Nephron progenitor cell (in vitro differentiated cells): ENCODE measurements at regions not wholly inside any gene's neighbourhood (a gene's known extent, or its start where the extent isn't known, plus 50 kb on each side); places are given as distances from the start of the nearest gene placed in this dataset.

Experiments used
- DNase-seq: peaks from one replicate; pipeline ENCODE4 v3.0.0; 2021
- H3K27ac Mint-ChIP-seq: 2 replicates; pipeline ENCODE4 v1.8.0; 2021; ENCODE audit warnings: mild to moderate bottlenecking, moderate library complexity, mixed read lengths
- H3K27me3 Mint-ChIP-seq: 2 replicates; pipeline ENCODE4 v1.8.0; 2021; ENCODE audit warnings: mild to moderate bottlenecking, low read depth, mixed read lengths; ENCODE audit not compliant: poor library complexity
- H3K36me3 Mint-ChIP-seq: 2 replicates; pipeline ENCODE4 v1.8.0; 2021; ENCODE audit warnings: low read depth, mixed read lengths
- H3K4me1 Mint-ChIP-seq: 2 replicates; pipeline ENCODE4 v1.8.0; 2021; ENCODE audit warnings: mixed read lengths
- H3K4me3 Mint-ChIP-seq: 2 replicates; pipeline ENCODE4 v1.8.0; 2021; ENCODE audit warnings: mild to moderate bottlenecking, moderate library complexity, mixed read lengths
- H3K9me3 Mint-ChIP-seq: 2 replicates; pipeline ENCODE4 v1.8.0; 2021; ENCODE audit warnings: mild to moderate bottlenecking, moderate library complexity, mixed read lengths
- CTCF ChIP-seq: fragments of 200-600 bp; sonication (generic); IDR thresholded peaks from 2 replicates; pipeline ENCODE4 v1.5.0; 2021; ENCODE audit warnings: antibody characterized with exemption

- H3K27me3 Mint-ChIP-seq: peaks cover 5% of the 10 kb centered on the region
- peaks cover 4% of the 10 kb centered on the region for H3K4me1 Mint-ChIP-seq
- DNase-seq: no peak
Observed at GRCh38 chr1:62964141-62964540, 180.2 kb downstream of the ATG4C start.

GRCh38 chr1:62967031-62967430, 183.1 kb downstream of the ATG4C start:
- Mint-ChIP-seq H3K9me3 (no peaks in the 10 kb centered on the region), H3K4me3 (no peak overlapping the region), H3K27me3 (no peaks in the 10 kb centered on the region), H3K27ac (no peak overlapping the region), H3K4me1 (peaks cover 4% of the 10 kb centered on the region), H3K36me3 (no peaks in the 10 kb centered on the region)
- no peak for DNase-seq
- TF ChIP-seq CTCF: no peak

More at GRCh38 chr1:62964141-62964540, 180.2 kb downstream of the ATG4C start:
- no peaks in the 10 kb centered on the region for H3K36me3 Mint-ChIP-seq
- H3K9me3 Mint-ChIP-seq: no peaks in the 10 kb centered on the region
- no peak overlapping the region for H3K27ac Mint-ChIP-seq
- H3K4me3 Mint-ChIP-seq: no peak overlapping the region
- TF ChIP-seq CTCF: no peak

- no peak overlapping the region for H3K4me3 Mint-ChIP-seq
- H3K27me3 Mint-ChIP-seq: peaks cover 15% of the 10 kb centered on the region
- DNase-seq: no peak
- peaks cover 52% of the 10 kb centered on the region for H3K4me1 Mint-ChIP-seq
- H3K9me3 Mint-ChIP-seq: no peaks in the 10 kb centered on the region
- H3K27ac Mint-ChIP-seq: peak overlapping the region; percentile 79
- no peak for TF ChIP-seq CTCF
- H3K36me3 Mint-ChIP-seq: no peaks in the 10 kb centered on the region
Observed at GRCh38 chr1:62977366-62977765, 193.4 kb downstream of the ATG4C start.

- peaks cover 52% of the 10 kb centered on the region for H3K4me1 Mint-ChIP-seq
- H3K36me3 Mint-ChIP-seq: no peaks in the 10 kb centered on the region
- TF ChIP-seq CTCF: no peak
- DNase-seq: no peak
- peaks cover 15% of the 10 kb centered on the region for H3K27me3 Mint-ChIP-seq
- H3K27ac Mint-ChIP-seq: no peak overlapping the region
- H3K4me3 Mint-ChIP-seq: no peak overlapping the region
- no peaks in the 10 kb centered on the region for H3K9me3 Mint-ChIP-seq
Observed at GRCh38 chr1:62978741-62979140, 194.8 kb downstream of the ATG4C start.

GRCh38 chr1:62981434-62981833, 197.5 kb downstream of the ATG4C start:
- no peak for TF ChIP-seq CTCF
- H3K36me3 Mint-ChIP-seq: no peaks in the 10 kb centered on the region
- H3K27ac Mint-ChIP-seq: no peak overlapping the region
- peaks cover 46% of the 10 kb centered on the region for H3K4me1 Mint-ChIP-seq
- H3K9me3 Mint-ChIP-seq: no peaks in the 10 kb centered on the region
- no peak for DNase-seq
- H3K27me3 Mint-ChIP-seq: peaks cover 11% of the 10 kb centered on the region
- H3K4me3 Mint-ChIP-seq: no peak overlapping the region

- Mint-ChIP-seq H3K4me1 (peaks cover 14% of the 10 kb centered on the region), H3K27ac (no peak overlapping the region), H3K4me3 (no peak overlapping the region), H3K27me3 (peaks cover 10% of the 10 kb centered on the region), H3K36me3 (no peaks in the 10 kb centered on the region), H3K9me3 (peaks cover 4% of the 10 kb centered on the region)
- TF ChIP-seq CTCF: no peak
- DNase-seq: no peak
Observed at GRCh38 chr1:62988867-62989266, 204.9 kb downstream of the ATG4C start.
